ENCODE measurements at regions not wholly inside any gene's neighbourhood (a gene's known extent, or its start where the extent isn't known, plus 50 kb on each side); places are given as distances from the start of the nearest gene placed in this dataset.

- 100% methylated on average over 3 of the region's 3 CpGs for WGBS (ENCODE audit: missing lambda C conversion rate)
- H3K4me3 ChIP-seq = no peak overlapping the region
- no peak overlapping the region for H3K27ac ChIP-seq
- CTCF ChIA-PET = no interaction called here
- FAIRE-seq = no peak
- no peaks in the 10 kb centered on the region for H3K4me1 ChIP-seq
- DNase-seq (ENCODE audit: low read depth in 1 of 2, low spot score in 1 of 2) = no peak
- no peak for ATAC-seq
- TF ChIP-seq MAX (IDR thresholded peaks at IDR 0.05) (no peak), EP300 (IDR thresholded peaks at IDR 0.05) (no peak), USF2 (IDR thresholded peaks at IDR 0.05) (no peak)
- H3K9me3 ChIP-seq = peaks cover 9% of the 10 kb centered on the region; the same call in 1 of the 3 replicates
- no peak overlapping the region for H3K4me2 ChIP-seq
- POLR2A ChIA-PET = no interaction called here
These were observed 51.4 kb upstream of the XIST start for GRCh38 chrX:73903941-73904340.

Small RNA genes lying in the stretch of these regions (small RNA-seq; reads per million reads assigned to genes)
- 0 reads per million in 6 experiments for gene ATP5MDP1
- gene DDX3P2 = 0 reads per million in 6 experiments
- gene MIR374B = 21.8 to 1,262 (median 606) reads per million in 6 experiments
- 11.8 to 908 (median 623) reads per million in 6 experiments for gene MIR421
- gene RF02124 = 0 reads per million in 6 experiments
- gene RF02125 = 0 reads per million in 6 experiments

Measured in A549 (cell line).